HUDEP-2 (cell line): ENCODE measurements at regions not wholly inside any gene's neighbourhood (a gene's known extent, or its start where the extent isn't known, plus 50 kb on each side); places are given as distances from the start of the nearest gene placed in this dataset.
A peak's percentile ranks its signal among the peaks of the same experiment; 100 is the strongest.
"Not testable (repeated sequence)": the region's sequence is repeated elsewhere in the genome, so short reads cannot be mapped to it uniquely, and the experiment has no call there.

Experiments used
- DNase-seq, 76 experiments: peaks; one replicate each; lab custom pipeline; 2025; ENCODE audit not compliant: unreplicated experiment in 76 of 76; lab: John Stamatoyannopoulos, UW

GRCh38 chr7:142507066-142507465 is 242.2 kb upstream of the PRSS1 start:
- DNase-seq: peak in 3 of 76 experiments; percentile 2 to 9 (median 6)

GRCh38 chr7:142506601-142507000 is 242.7 kb upstream of the PRSS1 start:
- DNase-seq: no peak

GRCh38 chr7:142503949-142504348 is 245.3 kb upstream of the PRSS1 start:
- DNase-seq: not testable (repeated sequence)

GRCh38 chr7:142503036-142503435 is 245.2 kb upstream of the PRSS58 start:
- no peak for DNase-seq

GRCh38 chr7:142501434-142501833 is 243.6 kb upstream of the PRSS58 start:
- DNase-seq: no peak

- DNase-seq: peak in 1 of 76 experiments; percentile 9
Measured at GRCh38 chr7:142500366-142500765, 242.5 kb upstream of the PRSS58 start.

GRCh38 chr7:142499635-142500034 is 241.8 kb upstream of the PRSS58 start:
- no peak for DNase-seq

- no peak for DNase-seq
Measured at GRCh38 chr7:142498364-142498763, 240.5 kb upstream of the PRSS58 start.

- peak in 13 of 76 experiments; percentile 3 to 41 (median 17) for DNase-seq
Measured at GRCh38 chr7:142496545-142496991, 238.7 kb upstream of the PRSS58 start.

GRCh38 chr7:142495879-142496278 is 238.0 kb upstream of the PRSS58 start:
- DNase-seq: not testable (repeated sequence)

- DNase-seq: not testable (repeated sequence)
Measured at GRCh38 chr7:142495301-142495700, 237.4 kb upstream of the PRSS58 start.

- DNase-seq: no peak
Measured at GRCh38 chr7:142494021-142494420, 236.2 kb upstream of the PRSS58 start.

GRCh38 chr7:142488842-142489241 is 231.0 kb upstream of the PRSS58 start:
- DNase-seq: no peak

- DNase-seq: no peak
Measured at GRCh38 chr7:142488036-142488633, 230.3 kb upstream of the PRSS58 start.

GRCh38 chr7:142487565-142487964 is 229.7 kb upstream of the PRSS58 start:
- not testable (repeated sequence) for DNase-seq

GRCh38 chr7:142487124-142487523 is 229.3 kb upstream of the PRSS58 start:
- no peak for DNase-seq

GRCh38 chr7:142485617-142486226 is 227.9 kb upstream of the PRSS58 start:
- DNase-seq: peak in 11 of 76 experiments; percentile 3 to 27 (median 12)

- no peak for DNase-seq
Measured at GRCh38 chr7:142483659-142484317, 225.9 kb upstream of the PRSS58 start.

- peak in 30 of 76 experiments; percentile 2 to 68 (median 25) for DNase-seq
Measured at GRCh38 chr7:142482891-142483658, 225.2 kb upstream of the PRSS58 start.

GRCh38 chr7:142481548-142481947 is 223.7 kb upstream of the PRSS58 start:
- DNase-seq: peak in 1 of 76 experiments; percentile 8
